Breast epithelium (tissue), 3 donors: ENCODE measurements at regions not wholly inside any gene's neighbourhood (a gene's known extent, or its start where the extent isn't known, plus 50 kb on each side); places are given as distances from the start of the nearest gene placed in this dataset.

Experiments
- CTCF ChIP-seq, 3 donors: fragments of 450-650 bp; IDR thresholded peaks; one replicate each; pipeline ENCODE4 v1.5.1; 2016 to 2017; ENCODE audit warnings: antibody characterized with exemption in 3 of 3, mild to moderate bottlenecking in 3 of 3, moderate library complexity in 3 of 3
- POLR2A ChIP-seq: fragments of 450-650 bp; IDR thresholded peaks from one replicate; pipeline ENCODE4 v1.6.1; 2016; ENCODE audit warnings: antibody characterized with exemption, mild to moderate bottlenecking, moderate library complexity
- POLR2AphosphoS5 ChIP-seq, 3 donors: sonication (generic); formaldehyde crosslinking; IDR thresholded peaks; one replicate each; pipeline ENCODE4 v1.6.1; 2017; ENCODE audit warnings: antibody characterized with exemption in 3 of 3

- no peak for TF ChIP-seq CTCF (IDR thresholded peaks at IDR 0.05)
- no peak for TF ChIP-seq POLR2A
- TF ChIP-seq POLR2AphosphoS5 (IDR thresholded peaks at IDR 0.05) = no peak
Observed at GRCh38 chr12:19633641-19634040, 194.3 kb downstream of the AEBP2 start.
